ENCODE measurements at regions not wholly inside any gene's neighbourhood (a gene's known extent, or its start where the extent isn't known, plus 50 kb on each side); places are given as distances from the start of the nearest gene placed in this dataset.
"Not testable (repeated sequence)": the region's sequence is repeated elsewhere in the genome, so short reads cannot be mapped to it uniquely, and the experiment has no call there.

GRCh38 chr10:33483816-33484190 is 149.3 kb upstream of the NRP1 start:
- Histone ChIP-seq H3K9me3 (ENCODE audit: insufficient read depth, low read length) (no peaks in the 10 kb centered on the region; the same call in 1 of the 2 replicates), H3K4me1 (ENCODE audit: insufficient read depth, insufficient read length) (peaks cover 3% of the 10 kb centered on the region), H3K36me3 (ENCODE audit: insufficient read depth, insufficient read length, low read length) (no peaks in the 10 kb centered on the region), H3K27me3 (ENCODE audit: insufficient read depth, insufficient read length) (no peaks in the 10 kb centered on the region), H3K4me3 (ENCODE audit: insufficient read length, low read depth) (no peak overlapping the region), H3K9ac (ENCODE audit: insufficient read length, low read depth) (no peak overlapping the region)
- DNase-seq (ENCODE audit: low read depth, low spot score) = no peak
- TF ChIP-seq YY1 (IDR thresholded peaks at IDR 0.05; ENCODE audit: insufficient read depth, insufficient read length) = no peak
- no peak for TF ChIP-seq SUZ12 (IDR thresholded peaks at IDR 0.05; ENCODE audit: extremely low read depth, insufficient read depth, insufficient read length)
- TF ChIP-seq ZNF274 (IDR thresholded peaks at IDR 0.05; ENCODE audit: low read depth, low read length) = no peak

DNA sequence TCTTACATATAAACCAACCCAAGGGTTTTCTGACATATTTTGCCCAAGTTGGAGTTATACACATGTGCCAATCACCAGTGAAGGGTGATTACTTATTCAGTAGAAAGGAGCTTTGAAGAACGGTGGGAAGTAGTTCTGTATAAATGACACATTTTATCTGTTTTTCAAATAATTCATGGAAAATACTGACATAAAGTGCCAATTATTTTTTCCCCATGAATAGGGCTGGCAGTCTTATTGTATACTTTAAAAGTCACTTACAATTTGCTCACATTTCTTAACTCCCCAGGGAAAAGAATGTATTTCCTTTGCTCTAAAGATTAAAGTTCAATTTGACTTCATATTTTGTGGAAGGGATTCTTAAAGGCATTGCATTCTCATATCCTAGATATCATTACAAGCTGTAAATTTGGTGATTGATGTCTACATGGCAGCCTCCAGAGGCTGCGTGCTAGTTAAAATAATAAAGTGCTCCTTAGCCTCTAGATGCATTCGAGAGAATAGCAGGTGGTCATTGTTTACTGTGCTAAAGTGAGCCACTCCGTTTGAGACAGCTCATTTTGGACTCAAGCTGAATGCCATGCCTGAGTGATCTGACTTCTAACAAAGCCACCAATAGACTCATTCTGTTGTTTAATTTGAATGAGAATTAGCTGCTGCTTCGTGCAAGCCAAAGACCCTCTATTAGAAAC is 148.8 kb upstream of the NRP1 start:
- no peaks in the 10 kb centered on the region for H3K27me3 ChIP-seq (ENCODE audit: insufficient read depth, insufficient read length)
- H3K4me1 ChIP-seq (ENCODE audit: insufficient read depth, insufficient read length) = peaks cover 3% of the 10 kb centered on the region
- TF ChIP-seq ZNF274 (IDR thresholded peaks at IDR 0.05; ENCODE audit: low read depth, low read length) (no peak), SUZ12 (IDR thresholded peaks at IDR 0.05; ENCODE audit: extremely low read depth, insufficient read depth, insufficient read length) (no peak), YY1 (IDR thresholded peaks at IDR 0.05; ENCODE audit: insufficient read depth, insufficient read length) (no peak)
- peak; percentile 16 for DNase-seq (ENCODE audit: low read depth, low spot score)
- H3K36me3 ChIP-seq (ENCODE audit: insufficient read depth, insufficient read length, low read length) = no peaks in the 10 kb centered on the region
- H3K9ac ChIP-seq (ENCODE audit: insufficient read length, low read depth) = no peak overlapping the region
- no peak overlapping the region for H3K4me3 ChIP-seq (ENCODE audit: insufficient read length, low read depth)
- H3K9me3 ChIP-seq (ENCODE audit: insufficient read depth, low read length) = no peaks in the 10 kb centered on the region; the same call in 1 of the 2 replicates

- Histone ChIP-seq H3K4me1 (ENCODE audit: insufficient read depth, insufficient read length) (peaks cover 3% of the 10 kb centered on the region), H3K36me3 (ENCODE audit: insufficient read depth, insufficient read length, low read length) (no peaks in the 10 kb centered on the region), H3K9ac (ENCODE audit: insufficient read length, low read depth) (no peak overlapping the region), H3K27me3 (ENCODE audit: insufficient read depth, insufficient read length) (no peaks in the 10 kb centered on the region), H3K9me3 (ENCODE audit: insufficient read depth, low read length) (no peaks in the 10 kb centered on the region; the same call in 1 of the 2 replicates), H3K4me3 (ENCODE audit: insufficient read length, low read depth) (no peak overlapping the region)
- no peak for TF ChIP-seq YY1 (IDR thresholded peaks at IDR 0.05; ENCODE audit: insufficient read depth, insufficient read length)
- no peak for TF ChIP-seq ZNF274 (IDR thresholded peaks at IDR 0.05; ENCODE audit: low read depth, low read length)
- no peak for TF ChIP-seq SUZ12 (IDR thresholded peaks at IDR 0.05; ENCODE audit: extremely low read depth, insufficient read depth, insufficient read length)
- DNase-seq (ENCODE audit: low read depth, low spot score) = no peak
Observed at GRCh38 chr10:33482486-33482885, 148.0 kb upstream of the NRP1 start.

- Histone ChIP-seq H3K4me1 (ENCODE audit: insufficient read depth, insufficient read length) (peaks cover 3% of the 10 kb centered on the region), H3K4me3 (ENCODE audit: insufficient read length, low read depth) (no peak overlapping the region), H3K36me3 (ENCODE audit: insufficient read depth, insufficient read length, low read length) (no peaks in the 10 kb centered on the region), H3K9ac (ENCODE audit: insufficient read length, low read depth) (no peak overlapping the region), H3K9me3 (ENCODE audit: insufficient read depth, low read length) (no peaks in the 10 kb centered on the region; the same call in 1 of the 2 replicates), H3K27me3 (ENCODE audit: insufficient read depth, insufficient read length) (no peaks in the 10 kb centered on the region)
- DNase-seq (ENCODE audit: low read depth, low spot score) = no peak
- no peak for TF ChIP-seq YY1 (IDR thresholded peaks at IDR 0.05; ENCODE audit: insufficient read depth, insufficient read length)
- TF ChIP-seq ZNF274 (IDR thresholded peaks at IDR 0.05; ENCODE audit: low read depth, low read length) = no peak
- no peak for TF ChIP-seq SUZ12 (IDR thresholded peaks at IDR 0.05; ENCODE audit: extremely low read depth, insufficient read depth, insufficient read length)
Observed at GRCh38 chr10:33481184-33481583, 146.7 kb upstream of the NRP1 start.

DNA sequence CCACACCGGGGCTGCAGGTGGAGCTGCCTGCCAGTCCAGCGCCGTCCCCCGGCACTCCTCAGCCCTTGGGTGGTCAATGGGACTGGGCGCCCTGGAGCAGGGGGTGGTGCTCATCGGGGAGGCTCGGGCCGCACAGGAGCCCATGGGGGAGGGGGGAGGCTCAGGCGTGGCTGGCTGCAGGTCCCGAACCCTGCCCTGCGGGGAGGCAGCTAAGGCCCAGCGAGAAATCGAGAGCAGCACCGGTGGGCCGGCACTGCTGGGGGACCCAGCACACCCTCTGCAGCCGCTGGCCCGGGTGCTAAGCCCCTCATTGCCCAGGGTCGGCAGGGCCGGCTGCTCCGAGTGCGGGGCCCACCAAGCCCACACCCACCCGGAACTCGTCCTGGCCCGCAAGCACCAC is 145.9 kb upstream of the NRP1 start:
- H3K27me3 ChIP-seq (ENCODE audit: insufficient read depth, insufficient read length) = not testable (repeated sequence)

DNA sequence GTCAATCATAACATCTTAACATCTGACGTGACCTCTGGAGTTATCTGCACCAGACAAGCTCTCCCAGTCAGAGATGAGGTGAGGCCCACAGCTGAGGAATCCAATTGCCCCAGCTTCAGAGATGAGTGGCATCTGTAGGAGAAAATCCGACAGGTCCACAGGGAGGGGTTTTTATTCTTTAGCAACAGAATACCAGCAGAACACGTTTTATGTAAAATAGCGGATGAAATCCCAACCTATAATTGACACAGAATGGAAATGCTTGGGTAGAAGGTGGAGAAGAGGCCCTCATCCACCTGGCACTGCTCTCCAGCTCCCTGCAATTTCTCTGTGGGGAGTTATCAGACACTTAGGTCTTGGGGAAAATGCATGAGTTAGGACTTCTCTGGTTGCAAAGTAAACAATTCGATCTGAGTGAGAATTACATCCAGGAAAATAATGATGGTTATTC is 144.2 kb upstream of the NRP1 start:
- no peaks in the 10 kb centered on the region for H3K27me3 ChIP-seq (ENCODE audit: insufficient read depth, insufficient read length)
- no peak overlapping the region for H3K9ac ChIP-seq (ENCODE audit: insufficient read length, low read depth)
- H3K36me3 ChIP-seq (ENCODE audit: insufficient read depth, insufficient read length, low read length) = no peaks in the 10 kb centered on the region
- TF ChIP-seq SUZ12 (IDR thresholded peaks at IDR 0.05; ENCODE audit: extremely low read depth, insufficient read depth, insufficient read length) = no peak
- no peak for TF ChIP-seq YY1 (IDR thresholded peaks at IDR 0.05; ENCODE audit: insufficient read depth, insufficient read length)
- no peak for TF ChIP-seq ZNF274 (IDR thresholded peaks at IDR 0.05; ENCODE audit: low read depth, low read length)
- no peak overlapping the region for H3K4me3 ChIP-seq (ENCODE audit: insufficient read length, low read depth)
- H3K9me3 ChIP-seq (ENCODE audit: insufficient read depth, low read length) = no peaks in the 10 kb centered on the region; the same call in 1 of the 2 replicates
- no peaks in the 10 kb centered on the region for H3K4me1 ChIP-seq (ENCODE audit: insufficient read depth, insufficient read length)
- no peak for DNase-seq (ENCODE audit: low read depth, low spot score)

More for the DNA sequence above, 145.9 kb upstream of the NRP1 start:
- not testable (repeated sequence) for H3K4me1 ChIP-seq (ENCODE audit: insufficient read depth, insufficient read length); H3K4me3 ChIP-seq (ENCODE audit: insufficient read length, low read depth); DNase-seq (ENCODE audit: low read depth, low spot score); H3K9me3 ChIP-seq (ENCODE audit: insufficient read depth, low read length); H3K9ac ChIP-seq (ENCODE audit: insufficient read length, low read depth); H3K36me3 ChIP-seq (ENCODE audit: insufficient read depth, insufficient read length, low read length)

DNA sequence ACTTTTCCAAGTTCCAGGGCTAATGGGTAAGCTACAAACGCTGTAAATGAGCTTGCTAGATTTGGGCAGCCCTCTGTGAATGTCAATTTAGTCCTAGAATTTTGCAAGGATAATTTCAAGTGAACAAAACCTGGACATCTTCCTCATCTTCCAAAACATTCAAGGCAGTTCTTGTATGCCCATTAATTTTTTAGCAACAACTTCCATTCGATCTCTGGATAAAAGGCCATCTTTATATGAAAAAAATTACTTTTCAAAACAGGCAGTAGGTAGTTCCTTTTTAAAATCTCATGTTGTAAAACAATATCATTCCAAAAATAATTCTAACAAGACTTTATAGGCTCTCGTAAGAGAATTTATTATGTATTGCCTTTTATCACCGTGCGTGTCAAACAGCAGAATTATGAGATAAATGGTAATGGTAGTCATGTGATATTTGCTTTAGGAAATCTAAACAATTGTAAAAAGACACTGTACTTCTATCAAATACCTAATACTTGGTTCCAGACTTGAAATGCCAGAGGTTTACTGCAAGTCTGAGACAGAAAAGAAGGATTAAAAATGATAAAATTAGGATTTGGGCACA is 143.7 kb upstream of the NRP1 start:
- TF ChIP-seq SUZ12 (IDR thresholded peaks at IDR 0.05; ENCODE audit: extremely low read depth, insufficient read depth, insufficient read length) (no peak), YY1 (IDR thresholded peaks at IDR 0.05; ENCODE audit: insufficient read depth, insufficient read length) (no peak), ZNF274 (IDR thresholded peaks at IDR 0.05; ENCODE audit: low read depth, low read length) (no peak)
- H3K9me3 ChIP-seq (ENCODE audit: insufficient read depth, low read length) = no peaks in the 10 kb centered on the region; the same call in 1 of the 2 replicates
- no peaks in the 10 kb centered on the region for H3K36me3 ChIP-seq (ENCODE audit: insufficient read depth, insufficient read length, low read length)
- H3K27me3 ChIP-seq (ENCODE audit: insufficient read depth, insufficient read length) = no peaks in the 10 kb centered on the region
- no peaks in the 10 kb centered on the region for H3K4me1 ChIP-seq (ENCODE audit: insufficient read depth, insufficient read length)
- DNase-seq (ENCODE audit: low read depth, low spot score) = no peak
- H3K9ac ChIP-seq (ENCODE audit: insufficient read length, low read depth) = no peak overlapping the region
- H3K4me3 ChIP-seq (ENCODE audit: insufficient read length, low read depth) = no peak overlapping the region

Measured in NT2/D1 (cell line).